Adrenal gland (tissue), 5 donors: ENCODE measurements at regions not wholly inside any gene's neighbourhood (a gene's known extent, or its start where the extent isn't known, plus 50 kb on each side); places are given as distances from the start of the nearest gene placed in this dataset.

Experiments used
- CTCF ChIP-seq, 6 experiments: fragments of 450-650 bp in 4 of 6; fragments of 200-600 bp in 2 of 6; sonication (generic) in 1 of 6; IDR thresholded peaks; 1 replicate in 5 of 6; 2 replicates in 1 of 6; pipeline versions ENCODE4 v1.5.1 to v1.8.0; 2016 to 2021; ENCODE audit warnings: antibody characterized with exemption in 6 of 6, mild to moderate bottlenecking in 2 of 6, moderate library complexity in 1 of 6
- POLR2A ChIP-seq, 2 donors: fragments of 450-650 bp; IDR thresholded peaks; one replicate each; pipeline ENCODE4 v1.6.1; 2017; ENCODE audit warnings: antibody characterized with exemption in 2 of 2, mild to moderate bottlenecking in 2 of 2, moderate library complexity in 1 of 2
- donor health status: DM: no; HTN: no; CAD: no.

- TF ChIP-seq CTCF (IDR thresholded peaks at IDR 0.05) = no peak
- no peak for TF ChIP-seq POLR2A (IDR thresholded peaks at IDR 0.05)
These were observed 119.2 kb upstream of the ARG1 start for GRCh38 chr6:131453803-131454202.
